Naive thymus-derived CD8-positive, alpha-beta T cell (primary cell): ENCODE measurements at regions not wholly inside any gene's neighbourhood (a gene's known extent, or its start where the extent isn't known, plus 50 kb on each side); places are given as distances from the start of the nearest gene placed in this dataset.
"Not testable (repeated sequence)": the region's sequence is repeated elsewhere in the genome, so short reads cannot be mapped to it uniquely, and the experiment has no call there.

Source experiments
- ATAC-seq, 2 donors: fragments of 150-1000 bp; cut with Tn5 transposase in 1 of 2; sonication (Bioruptor Pico), chemical (Tn5 transposase) in 1 of 2; 1 replicate in 1 of 2; 2 replicates in 1 of 2; pipeline ENCODE4 v1.10.0; 2021; ENCODE audit warnings: mild to moderate bottlenecking in 2 of 2, moderate library complexity in 2 of 2
- POLR2A ChIA-PET: fragments of 350-600 bp; sonication (Branson Sonifier 250); formaldehyde crosslinking; loops from one replicate; lab custom pipeline; 2021; ENCODE audit warnings: antibody characterized with exemption; lab: Charles Lee
- DNase-seq, 10 donors: peaks; one replicate each; pipeline versions ENCODE4 v3.0.0 to v3.0.0-alpha.2; 2020 to 2022
- H3K27ac Mint-ChIP-seq, 10 donors: one replicate each; pipeline ENCODE4 v1.8.0; 2020 to 2022; ENCODE audit warnings: mild to moderate bottlenecking in 10 of 10, mixed read lengths in 10 of 10, moderate library complexity in 4 of 10, inconsistent platforms in 1 of 10
- H3K27me3 Mint-ChIP-seq, 5 donors: one replicate each; pipeline ENCODE4 v1.8.0; 2021 to 2022; ENCODE audit warnings: mixed read lengths in 5 of 5
- H3K36me3 Mint-ChIP-seq, 3 donors: one replicate each; pipeline ENCODE4 v1.8.0; 2020 to 2022; ENCODE audit warnings: mixed read lengths in 3 of 3, mild to moderate bottlenecking in 2 of 3, inconsistent platforms in 1 of 3
- H3K4me1 Mint-ChIP-seq, 4 donors: one replicate each; pipeline ENCODE4 v1.8.0; 2021 to 2022; ENCODE audit warnings: mixed read lengths in 4 of 4
- H3K4me3 Mint-ChIP-seq, 10 donors: one replicate each; pipeline ENCODE4 v1.8.0; 2020 to 2022; ENCODE audit warnings: mild to moderate bottlenecking in 10 of 10, mixed read lengths in 10 of 10, moderate library complexity in 6 of 10, inconsistent platforms in 1 of 10
- H3K9me3 Mint-ChIP-seq, 9 donors: one replicate each; pipeline ENCODE4 v1.8.0; 2020 to 2022; ENCODE audit warnings: mixed read lengths in 9 of 9, mild to moderate bottlenecking in 3 of 9, inconsistent platforms in 1 of 9, moderate library complexity in 1 of 9

DNA sequence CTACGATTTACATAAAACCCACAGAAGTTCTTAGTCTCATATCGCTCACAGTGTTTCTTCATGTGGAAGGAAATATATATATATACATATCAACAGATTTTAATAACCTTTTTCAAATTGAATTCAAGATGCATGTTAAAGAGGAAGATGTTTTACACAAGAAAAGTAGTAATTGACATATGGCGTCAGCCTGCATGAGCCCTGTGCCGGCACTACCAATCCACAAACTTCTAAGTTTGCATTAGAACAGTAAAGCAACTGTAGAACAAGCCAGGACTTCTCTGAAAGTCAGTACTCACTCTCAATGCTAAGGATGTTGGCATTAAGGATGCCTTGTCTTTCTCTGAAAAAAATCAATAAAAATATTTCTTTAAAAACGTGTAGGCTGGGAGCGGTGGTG lies 441.3 kb upstream of the SMIM31 start:
- H3K4me3 Mint-ChIP-seq = no peak overlapping the region
- no peaks in the 10 kb centered on the region for H3K36me3 Mint-ChIP-seq
- no peak for DNase-seq
- H3K4me1 Mint-ChIP-seq = peaks cover 0 to 2% (median 0%) of the 10 kb centered on the region in 4 donors
- H3K27ac Mint-ChIP-seq = no peak overlapping the region
- H3K27me3 Mint-ChIP-seq = peaks cover 0 to 3% (median 0%) of the 10 kb centered on the region in 5 donors
- no peak for ATAC-seq
- H3K9me3 Mint-ChIP-seq = peaks cover 0 to 4% (median 0%) of the 10 kb centered on the region in 9 donors
- POLR2A ChIA-PET = no interaction called here

DNA sequence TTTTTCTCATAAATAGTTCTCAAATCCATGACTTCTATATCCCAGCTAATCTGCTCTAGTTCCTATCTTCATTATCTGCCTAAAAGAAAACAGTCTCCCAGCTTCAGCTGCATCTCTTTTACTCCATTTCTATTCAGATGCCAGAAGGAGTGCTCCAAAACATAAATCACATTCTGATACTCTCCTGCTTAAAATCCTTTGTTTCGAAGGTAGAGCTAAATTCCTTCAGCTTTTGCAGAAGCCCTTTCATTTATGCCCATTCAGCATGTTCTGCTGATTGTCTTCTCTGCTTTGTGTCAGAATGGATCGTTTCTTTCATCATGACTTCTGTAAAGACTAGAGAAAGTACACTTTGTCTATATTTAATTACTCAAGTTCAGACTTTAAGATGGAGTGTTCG lies 440.1 kb upstream of the SMIM31 start:
- POLR2A ChIA-PET = no interaction called here
- peaks cover 0 to 3% (median 0%) of the 10 kb centered on the region in 5 donors for H3K27me3 Mint-ChIP-seq
- peaks cover 0 to 4% (median 0%) of the 10 kb centered on the region in 9 donors for H3K9me3 Mint-ChIP-seq

DNA sequence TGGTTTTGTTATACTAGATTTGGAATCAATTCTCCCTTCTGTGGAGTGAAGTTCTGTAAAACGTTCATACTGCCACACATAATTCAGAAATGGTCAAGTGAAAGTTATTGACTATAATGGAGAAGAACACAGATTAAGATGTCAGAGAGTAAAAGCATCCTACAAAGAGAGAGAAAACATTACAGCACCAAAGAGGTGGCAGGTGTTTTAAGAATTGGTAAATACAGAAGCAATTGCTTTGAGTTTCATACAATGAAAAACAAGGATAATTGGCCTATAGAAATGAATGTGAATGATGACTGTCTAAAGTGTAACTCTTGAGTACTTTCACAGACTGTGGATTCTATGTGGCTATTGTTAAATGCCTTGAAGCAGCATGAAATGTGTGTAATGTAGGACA lies 435.6 kb upstream of the SMIM31 start:
- H3K9me3 Mint-ChIP-seq = peaks cover 0 to 4% (median 0%) of the 10 kb centered on the region in 9 donors
- H3K27ac Mint-ChIP-seq = no peak overlapping the region
- H3K27me3 Mint-ChIP-seq = peaks cover 0 to 3% (median 0%) of the 10 kb centered on the region in 5 donors
- POLR2A ChIA-PET = no interaction called here
- DNase-seq = no peak
- peaks cover 0 to 2% (median 0%) of the 10 kb centered on the region in 4 donors for H3K4me1 Mint-ChIP-seq
- H3K36me3 Mint-ChIP-seq = no peaks in the 10 kb centered on the region
- ATAC-seq = no peak
- no peak overlapping the region for H3K4me3 Mint-ChIP-seq

More for the DNA sequence above, 440.1 kb upstream of the SMIM31 start:
- Mint-ChIP-seq H3K4me1 (peaks cover 0 to 2% (median 0%) of the 10 kb centered on the region in 4 donors), H3K36me3 (no peaks in the 10 kb centered on the region), H3K27ac (no peak overlapping the region), H3K4me3 (no peak overlapping the region)
- no peak for ATAC-seq
- no peak for DNase-seq

DNA sequence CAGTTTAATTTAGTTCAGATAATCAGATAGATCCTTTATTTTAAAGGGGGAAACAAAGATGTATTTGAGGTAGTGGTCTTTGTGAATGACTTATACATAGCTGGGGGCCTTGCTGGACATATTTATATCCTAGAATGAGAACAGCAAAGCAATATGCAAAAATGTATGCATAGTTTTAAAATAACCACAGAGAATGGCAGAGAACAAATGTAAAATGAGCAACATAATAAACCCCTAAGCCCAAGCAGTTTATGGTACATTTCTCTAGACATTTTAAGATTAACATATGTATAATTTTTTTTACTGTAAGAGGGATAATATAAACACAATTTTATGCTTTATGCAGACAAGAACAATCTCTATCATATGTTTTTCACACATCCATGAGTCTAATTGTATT lies 434.2 kb upstream of the SMIM31 start:
- no peaks in the 10 kb centered on the region for H3K4me1 Mint-ChIP-seq
- H3K9me3 Mint-ChIP-seq = peaks cover 0 to 2% (median 0%) of the 10 kb centered on the region in 9 donors
- H3K27ac Mint-ChIP-seq = no peak overlapping the region
- ATAC-seq = no peak
- DNase-seq = no peak
- POLR2A ChIA-PET = no interaction called here
- no peaks in the 10 kb centered on the region for H3K36me3 Mint-ChIP-seq
- H3K4me3 Mint-ChIP-seq = no peak overlapping the region
- H3K27me3 Mint-ChIP-seq = peaks cover 0 to 1% (median 0%) of the 10 kb centered on the region in 5 donors

DNA sequence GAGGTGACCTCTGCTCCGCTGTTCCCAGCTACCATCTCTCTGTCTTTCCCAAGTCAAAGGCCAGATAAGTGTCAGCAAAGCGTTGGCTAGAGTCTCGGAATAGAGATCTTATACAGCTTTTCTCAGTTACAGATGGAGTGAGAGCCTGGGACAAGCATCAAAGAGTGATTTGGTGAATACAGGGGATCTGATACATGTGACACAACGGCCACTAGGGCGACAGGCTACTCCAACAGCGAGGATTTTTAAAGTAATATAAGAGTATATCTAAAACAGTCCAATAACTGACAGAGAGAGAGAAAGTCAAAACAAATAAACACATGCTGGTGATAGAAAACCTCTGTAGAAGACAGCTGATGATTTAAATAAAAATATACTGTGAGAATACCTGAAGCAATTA lies 433.1 kb upstream of the SMIM31 start:
- H3K27me3 Mint-ChIP-seq = peaks cover 0 to 1% (median 0%) of the 10 kb centered on the region in 5 donors
- peaks cover 0 to 2% (median 0%) of the 10 kb centered on the region in 9 donors for H3K9me3 Mint-ChIP-seq
- no peak overlapping the region for H3K27ac Mint-ChIP-seq
- DNase-seq (no peak), ATAC-seq (no peak)
- POLR2A ChIA-PET = no interaction called here
- H3K4me3 Mint-ChIP-seq = no peak overlapping the region
- H3K4me1 Mint-ChIP-seq = no peaks in the 10 kb centered on the region
- no peaks in the 10 kb centered on the region for H3K36me3 Mint-ChIP-seq

DNA sequence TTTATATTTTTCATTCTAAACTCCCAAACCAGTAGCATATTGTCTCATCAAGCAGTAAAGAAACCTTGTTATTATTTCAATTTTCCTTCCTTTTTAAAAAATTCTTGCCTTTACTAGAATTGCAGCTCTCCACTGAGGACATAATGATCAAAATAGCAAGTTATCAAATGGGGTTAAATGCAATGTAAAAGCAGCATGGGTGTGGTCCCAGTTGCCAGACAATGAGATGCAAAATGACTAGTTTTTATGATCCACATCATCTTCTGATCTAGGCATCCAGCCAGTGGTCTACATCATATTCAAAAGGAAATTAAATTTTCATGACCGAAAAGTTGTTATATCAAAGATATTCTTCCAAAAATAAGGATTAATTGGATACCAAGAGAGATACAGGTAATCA lies 427.9 kb upstream of the SMIM31 start:
- Mint-ChIP-seq H3K27me3 (peaks cover 0 to 3% (median 0%) of the 10 kb centered on the region in 5 donors), H3K27ac (no peak overlapping the region), H3K4me3 (no peak overlapping the region), H3K4me1 (no peaks in the 10 kb centered on the region), H3K9me3 (peaks cover 0 to 5% (median 0%) of the 10 kb centered on the region in 9 donors), H3K36me3 (no peaks in the 10 kb centered on the region)
- POLR2A ChIA-PET = no interaction called here
- DNase-seq (no peak), ATAC-seq (no peak)

DNA sequence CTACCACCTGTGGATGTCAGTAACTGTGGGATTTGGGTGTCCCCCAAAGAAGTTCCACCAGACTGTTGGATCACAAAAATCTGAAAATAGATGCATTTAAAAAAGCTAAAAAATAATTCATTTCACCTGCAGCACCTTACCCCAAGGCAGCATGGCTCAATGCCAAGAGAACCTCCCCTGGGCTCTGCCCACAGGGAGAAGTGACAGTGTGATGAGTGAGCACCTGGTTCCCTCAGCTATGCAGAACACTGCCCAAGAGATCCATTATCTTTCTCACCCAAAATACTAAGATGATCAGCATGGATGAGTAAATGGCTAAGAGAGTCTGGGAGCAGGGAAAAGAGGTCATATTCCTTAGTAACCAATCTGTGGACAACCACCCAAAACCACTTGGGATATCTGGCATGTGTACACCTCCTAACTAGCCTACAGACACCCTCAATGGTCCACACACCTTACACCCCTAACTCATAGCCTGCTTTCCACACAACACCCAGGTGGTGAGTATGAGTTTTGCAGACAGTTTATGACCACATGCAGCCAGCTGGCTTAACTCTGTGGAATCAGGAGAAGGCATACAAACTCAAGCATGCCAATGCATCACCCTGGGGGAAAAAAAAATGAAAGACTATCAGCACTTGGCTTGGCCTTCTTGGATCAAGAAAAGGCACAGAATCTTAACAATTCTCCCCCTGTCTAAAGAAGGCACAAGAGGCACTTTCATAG lies 416.5 kb upstream of the SMIM31 start:
- H3K27ac Mint-ChIP-seq = no peak overlapping the region
- POLR2A ChIA-PET = no interaction called here
- peaks cover 0 to 26% (median 6%) of the 10 kb centered on the region in 9 donors for H3K9me3 Mint-ChIP-seq
- ATAC-seq (no peak), DNase-seq (no peak)
- no peaks in the 10 kb centered on the region for H3K36me3 Mint-ChIP-seq
- peaks cover 0 to 1% (median 0%) of the 10 kb centered on the region in 5 donors for H3K27me3 Mint-ChIP-seq
- H3K4me3 Mint-ChIP-seq = no peak overlapping the region
- no peaks in the 10 kb centered on the region for H3K4me1 Mint-ChIP-seq

DNA sequence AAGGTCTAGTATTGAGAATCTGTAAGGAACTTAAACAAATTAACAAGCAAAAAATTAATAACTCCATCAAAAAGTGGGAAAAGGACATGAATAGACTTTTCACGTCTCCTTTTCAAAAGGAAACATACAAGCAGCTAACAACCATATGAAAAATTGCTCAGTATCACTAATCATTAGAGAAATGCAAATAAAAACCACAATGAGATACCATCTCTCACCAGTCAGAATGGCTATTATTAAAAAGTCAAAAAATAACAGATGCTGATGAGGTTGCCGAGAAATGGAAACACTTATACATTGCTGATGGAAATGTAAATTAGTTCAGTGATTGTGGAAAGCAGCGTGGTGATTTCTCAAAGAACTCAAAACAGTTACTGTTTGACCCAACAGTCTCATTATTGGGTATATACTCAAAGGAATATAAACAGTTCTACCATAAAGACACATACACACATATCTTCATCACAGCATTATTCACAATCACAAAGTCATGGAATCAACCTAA lies 410.4 kb upstream of the SMIM31 start:
- no peaks in the 10 kb centered on the region for H3K4me1 Mint-ChIP-seq
- DNase-seq (no peak), ATAC-seq (no peak)
- no peaks in the 10 kb centered on the region for H3K36me3 Mint-ChIP-seq
- no peak overlapping the region for H3K4me3 Mint-ChIP-seq
- POLR2A ChIA-PET = no interaction called here
- no peaks in the 10 kb centered on the region for H3K27me3 Mint-ChIP-seq
- no peak overlapping the region for H3K27ac Mint-ChIP-seq
- peaks cover 0 to 16% (median 6%) of the 10 kb centered on the region in 9 donors for H3K9me3 Mint-ChIP-seq

DNA sequence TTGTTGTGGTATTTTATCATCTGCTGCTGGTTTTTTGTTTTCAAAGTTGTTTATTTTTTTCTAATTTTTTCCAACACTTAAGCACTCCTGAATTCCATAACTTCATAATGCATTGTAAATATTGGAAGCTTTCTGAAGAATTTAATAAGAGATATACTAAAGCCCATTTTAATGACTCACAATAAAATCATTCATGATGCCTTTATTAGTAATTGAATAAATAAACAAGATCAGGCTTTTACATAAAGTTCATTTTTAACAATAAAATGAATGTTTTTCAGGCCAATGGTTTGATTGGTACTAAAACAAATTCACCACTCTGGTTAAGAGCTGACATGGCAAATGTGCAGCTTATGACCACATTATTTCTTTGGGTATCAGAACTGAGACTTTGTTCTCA lies 408.2 kb upstream of the SMIM31 start:
- no peak for ATAC-seq
- POLR2A ChIA-PET = no interaction called here
- H3K4me3 Mint-ChIP-seq = no peak overlapping the region

DNA sequence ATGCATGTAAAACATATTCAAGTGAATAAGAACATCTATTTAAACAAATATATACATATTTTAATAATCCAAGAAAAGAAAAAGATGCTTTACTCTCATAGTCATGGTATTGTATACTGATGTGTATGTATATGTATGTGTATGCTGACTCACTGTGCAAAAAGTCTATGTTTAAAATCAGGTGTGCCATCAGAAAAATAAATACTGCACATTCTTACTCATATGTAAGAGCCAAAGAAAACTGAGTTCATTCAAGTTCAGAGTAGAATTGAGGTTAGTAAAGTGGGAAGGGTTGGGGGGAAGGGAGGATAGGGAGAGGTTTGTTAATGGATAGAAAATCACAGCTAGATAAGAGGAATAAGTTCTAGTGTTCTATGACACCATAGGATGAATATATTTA lies 403.9 kb upstream of the SMIM31 start:
- H3K27ac Mint-ChIP-seq = no peak overlapping the region
- H3K36me3 Mint-ChIP-seq = peaks cover 0 to 1% (median 0%) of the 10 kb centered on the region in 3 donors
- DNase-seq (no peak), ATAC-seq (no peak)
- H3K4me1 Mint-ChIP-seq = no peaks in the 10 kb centered on the region
- H3K4me3 Mint-ChIP-seq = no peak overlapping the region
- peaks cover 0 to 2% (median 0%) of the 10 kb centered on the region in 5 donors for H3K27me3 Mint-ChIP-seq
- peaks cover 0 to 3% (median 0%) of the 10 kb centered on the region in 9 donors for H3K9me3 Mint-ChIP-seq
- POLR2A ChIA-PET = no interaction called here

More for the DNA sequence above, 408.2 kb upstream of the SMIM31 start:
- Mint-ChIP-seq H3K9me3 (peaks cover 0 to 14% (median 6%) of the 10 kb centered on the region in 9 donors), H3K27me3 (peaks cover 0 to 2% (median 0%) of the 10 kb centered on the region in 5 donors), H3K4me1 (no peaks in the 10 kb centered on the region), H3K27ac (no peak overlapping the region), H3K36me3 (peaks cover 0 to 1% (median 0%) of the 10 kb centered on the region in 3 donors)
- no peak for DNase-seq

DNA sequence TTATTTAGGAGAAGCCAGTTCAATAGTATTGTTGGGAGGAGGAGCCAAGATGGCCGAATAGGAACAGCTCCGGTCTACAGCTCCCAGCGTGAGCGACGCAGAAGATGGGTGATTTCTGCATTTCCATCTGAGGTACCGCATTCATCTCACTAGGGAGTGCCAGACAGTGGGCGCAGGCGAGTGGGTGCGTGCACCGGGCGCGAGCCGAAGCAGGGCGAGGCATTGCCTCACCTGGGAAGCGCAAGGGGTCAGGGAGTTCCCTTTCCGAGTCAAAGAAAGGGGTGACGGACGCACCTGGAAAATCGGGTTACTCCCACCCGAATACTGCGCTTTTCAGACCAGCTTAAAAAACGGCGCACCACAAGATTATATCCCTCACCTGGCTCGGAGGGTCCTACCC lies 403.2 kb upstream of the SMIM31 start:
- H3K27me3 Mint-ChIP-seq, ATAC-seq, H3K4me3 Mint-ChIP-seq, H3K36me3 Mint-ChIP-seq, H3K27ac Mint-ChIP-seq, H3K4me1 Mint-ChIP-seq, POLR2A ChIA-PET, DNase-seq, H3K9me3 Mint-ChIP-seq: not testable (repeated sequence)

DNA sequence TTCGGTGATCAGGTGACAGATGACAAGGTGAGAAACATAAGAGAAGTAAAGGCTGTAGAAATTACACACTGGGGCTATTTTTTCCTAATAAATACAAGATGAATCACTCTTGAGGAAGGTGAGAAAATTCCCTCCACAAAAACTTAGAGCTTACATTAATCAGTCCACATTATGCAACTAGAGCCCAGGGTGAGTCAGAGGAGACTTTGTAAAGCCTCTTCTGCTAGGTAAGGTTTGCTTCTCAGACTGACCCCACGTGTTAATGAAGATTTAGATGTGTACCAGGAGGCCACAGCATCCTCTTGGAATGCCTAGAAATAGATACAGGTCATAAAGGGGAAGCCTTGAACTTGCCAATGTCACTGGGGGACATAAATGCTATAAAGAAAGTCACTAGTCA lies 396.0 kb upstream of the SMIM31 start:
- H3K27me3 Mint-ChIP-seq = no peaks in the 10 kb centered on the region
- no peak overlapping the region for H3K4me3 Mint-ChIP-seq
- no peaks in the 10 kb centered on the region for H3K36me3 Mint-ChIP-seq
- POLR2A ChIA-PET = no interaction called here
- H3K27ac Mint-ChIP-seq = no peak overlapping the region
- no peaks in the 10 kb centered on the region for H3K4me1 Mint-ChIP-seq
- ATAC-seq (no peak), DNase-seq (no peak)
- peaks cover 0 to 4% (median 0%) of the 10 kb centered on the region in 9 donors for H3K9me3 Mint-ChIP-seq

DNA sequence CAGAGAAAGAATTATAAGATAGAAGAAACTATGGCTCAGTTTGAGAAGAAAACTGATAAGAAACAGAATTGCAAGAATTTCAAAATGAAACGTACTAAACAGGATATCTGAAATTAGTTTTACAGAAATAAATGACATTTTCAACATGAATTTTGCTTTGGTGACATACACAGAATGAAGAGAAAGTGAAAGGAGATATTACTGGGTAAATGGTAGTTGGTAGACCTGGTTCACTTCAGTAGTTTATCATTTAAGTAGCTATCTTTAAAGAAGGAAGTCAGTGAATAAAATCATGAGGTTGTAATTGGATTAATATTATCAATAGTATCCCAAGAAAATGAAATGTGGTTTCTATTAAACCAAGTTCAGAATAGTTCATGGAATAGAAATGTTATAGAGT lies 395.5 kb upstream of the SMIM31 start:
- Mint-ChIP-seq H3K36me3 (no peaks in the 10 kb centered on the region), H3K27ac (no peak overlapping the region), H3K27me3 (no peaks in the 10 kb centered on the region), H3K4me3 (no peak overlapping the region), H3K4me1 (no peaks in the 10 kb centered on the region), H3K9me3 (peaks cover 0 to 4% (median 0%) of the 10 kb centered on the region in 9 donors)
- no peak for ATAC-seq
- no peak for DNase-seq
- POLR2A ChIA-PET = no interaction called here
